Frontal cortex (tissue), 3 donors: ENCODE measurements at regions not wholly inside any gene's neighbourhood (a gene's known extent, or its start where the extent isn't known, plus 50 kb on each side); places are given as distances from the start of the nearest gene placed in this dataset.

Experiments
- DNase-seq, 2 donors: peaks; one replicate each; pipeline ENCODE4 v3.0.0; 2012; ENCODE audit warnings: low spot score in 2 of 2
- FAIRE-seq: peaks from 2 replicates; lab custom pipeline; 2012; peaks lifted over from hg19 to GRCh38; lab: Jason Lieb, UNC
- donor health status: control.
- donor health status: control.
- donor health status: control.

DNA sequence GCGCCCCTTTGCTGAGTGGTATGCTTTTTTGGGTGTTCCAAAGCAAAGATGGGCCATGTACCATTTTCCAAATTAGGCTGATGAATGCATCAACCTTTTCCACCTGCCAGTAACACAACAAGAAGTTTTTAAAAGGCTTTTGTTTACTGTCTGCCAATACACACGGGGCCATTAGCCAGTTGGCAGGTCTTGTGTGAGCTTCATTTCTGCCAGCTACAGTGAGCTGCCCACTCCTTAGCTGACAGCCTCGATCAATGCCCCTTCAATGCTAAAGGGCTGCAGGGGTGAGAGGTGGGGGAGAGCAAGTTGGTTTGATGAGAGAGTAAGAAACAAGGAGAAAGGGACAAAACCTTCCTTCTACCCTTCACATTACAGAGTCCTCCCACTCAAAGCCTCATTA, 128.7 kb downstream of the C5orf15 start:
- no peak for FAIRE-seq
- DNase-seq: no peak

DNA sequence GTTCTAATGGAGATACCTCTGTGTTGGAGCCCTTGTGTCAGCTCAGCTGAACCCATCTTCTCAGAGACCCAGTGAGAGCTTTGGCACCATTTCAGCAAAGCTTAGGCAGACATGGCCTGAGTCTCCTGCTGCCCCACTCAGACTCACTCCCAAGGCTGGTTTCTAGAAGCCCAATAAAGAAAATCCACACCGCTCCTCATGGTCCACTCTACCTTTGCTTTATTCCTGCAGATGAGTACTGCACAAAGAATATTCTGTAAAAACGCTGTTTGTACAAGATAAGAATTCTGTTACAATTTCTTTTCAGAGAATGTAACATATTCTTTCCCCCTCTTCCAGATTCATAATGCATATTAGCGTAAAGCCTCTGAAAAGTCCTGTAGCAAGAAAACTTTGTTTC, 129.3 kb downstream of the C5orf15 start:
- FAIRE-seq: no peak
- DNase-seq: no peak

DNA sequence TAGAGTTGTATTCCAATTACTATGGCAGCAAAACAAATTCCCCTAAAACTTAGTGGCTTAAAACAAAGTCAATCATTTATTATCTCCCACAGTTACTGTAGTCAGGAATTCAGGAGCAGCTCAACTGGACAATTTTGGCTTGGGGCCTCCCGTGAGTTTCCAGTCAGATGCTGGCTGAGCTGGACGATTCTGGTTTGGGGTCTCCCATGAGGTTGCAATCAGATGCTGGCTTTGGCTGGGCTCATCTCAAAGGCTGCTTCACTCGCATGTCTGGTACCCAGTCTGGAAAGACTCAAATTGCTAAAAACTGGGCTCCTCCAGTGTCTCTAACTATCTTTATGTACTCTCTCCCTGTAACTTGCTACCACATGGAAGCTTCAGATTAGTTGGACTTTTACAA, 130.1 kb downstream of the C5orf15 start:
- FAIRE-seq (no peak), DNase-seq (no peak)

DNA sequence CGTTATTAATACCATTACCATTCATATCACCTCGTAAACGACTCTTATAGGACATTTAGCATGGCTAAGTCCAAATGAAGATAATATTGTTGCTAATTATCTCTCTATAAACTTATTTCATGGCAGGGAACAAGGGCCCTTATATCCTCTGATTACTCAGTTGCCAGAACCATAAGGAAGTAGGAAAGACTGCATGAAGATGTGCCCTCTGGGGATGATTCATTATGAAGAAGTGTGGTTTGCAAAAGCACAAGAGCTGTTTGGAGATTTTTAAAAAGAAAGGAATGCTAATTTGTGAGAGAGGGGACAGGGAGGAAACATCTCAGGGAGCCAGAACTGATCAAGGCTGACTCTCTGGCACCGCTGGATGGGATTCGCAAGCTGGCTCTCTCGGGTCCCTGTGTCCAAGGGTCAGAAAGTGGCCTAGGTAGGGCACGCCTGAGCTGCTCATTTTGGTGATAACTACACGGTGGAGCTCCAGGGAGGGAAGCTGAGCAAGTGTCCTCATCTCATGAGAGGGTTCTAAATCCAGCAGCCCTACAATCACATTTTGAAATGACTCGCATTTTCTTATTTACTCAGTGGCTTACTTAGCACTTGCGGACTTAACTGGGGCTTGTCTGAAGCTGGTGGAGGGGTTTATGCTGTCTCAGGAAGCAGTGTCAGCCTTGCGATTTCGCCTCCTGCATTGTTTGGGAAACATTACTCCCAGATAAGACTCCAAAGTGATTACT, 136.8 kb downstream of the C5orf15 start:
- FAIRE-seq (no peak), DNase-seq (no peak)

DNA sequence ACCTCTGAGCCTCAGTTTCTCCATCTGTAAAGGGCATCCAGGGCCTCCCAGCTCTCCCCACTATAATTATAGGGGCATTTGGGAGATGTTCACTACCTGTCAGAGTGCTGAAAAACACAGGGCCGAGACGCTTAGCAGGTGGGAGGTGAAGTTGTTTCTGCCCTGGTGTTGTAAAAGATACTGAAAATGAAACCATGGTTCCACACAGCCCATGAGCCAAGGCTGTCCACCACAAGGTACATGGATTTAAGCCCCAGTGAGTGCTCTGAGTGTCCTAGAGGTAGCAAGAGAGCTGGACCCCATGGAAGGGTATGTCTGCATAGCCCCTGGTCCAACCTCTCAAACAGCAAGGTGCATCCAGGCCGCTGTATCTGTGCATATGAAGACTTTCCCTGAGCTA, 137.5 kb downstream of the C5orf15 start:
- FAIRE-seq (no peak), DNase-seq (no peak)

DNA sequence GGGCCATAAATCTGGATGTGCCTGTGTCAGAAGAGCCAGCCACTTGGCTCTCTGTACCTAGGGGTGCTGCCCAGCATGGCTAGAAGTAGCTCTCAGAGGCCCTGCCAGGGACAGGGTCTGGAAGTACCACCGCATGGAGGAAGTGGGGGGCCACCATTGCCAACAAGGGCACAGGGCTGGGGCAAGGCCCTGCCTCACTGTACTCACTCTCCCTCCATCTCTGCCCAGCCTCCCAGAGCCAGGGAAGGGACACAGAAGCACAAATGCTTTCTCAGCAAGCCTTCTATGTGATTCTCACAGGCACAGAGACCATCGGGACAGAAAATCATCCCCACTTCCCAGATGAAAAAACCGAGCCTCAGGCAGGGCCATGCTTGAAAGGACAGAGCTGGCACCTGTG, 138.1 kb downstream of the C5orf15 start:
- DNase-seq (no peak), FAIRE-seq (no peak)

DNA sequence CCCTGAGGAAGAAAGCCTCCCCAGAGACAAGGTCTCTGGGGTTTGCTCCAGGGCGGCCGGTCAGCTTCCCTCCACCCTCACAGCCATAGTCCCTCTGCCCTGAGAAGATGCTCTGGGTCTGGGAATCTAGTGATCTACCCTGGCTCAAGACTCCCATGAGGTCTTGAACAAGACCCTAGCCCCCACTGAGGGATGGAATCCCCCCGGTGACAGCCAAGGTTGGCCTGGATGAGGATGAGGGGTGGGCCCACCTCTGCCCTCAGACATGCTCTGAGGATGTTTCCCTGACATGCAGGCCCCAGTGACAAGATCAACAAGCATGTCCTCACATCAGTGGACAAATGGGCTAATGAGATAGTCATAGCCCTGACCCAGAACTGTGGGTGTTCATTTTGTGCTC, 138.6 kb downstream of the C5orf15 start:
- FAIRE-seq: no peak
- DNase-seq: no peak

DNA sequence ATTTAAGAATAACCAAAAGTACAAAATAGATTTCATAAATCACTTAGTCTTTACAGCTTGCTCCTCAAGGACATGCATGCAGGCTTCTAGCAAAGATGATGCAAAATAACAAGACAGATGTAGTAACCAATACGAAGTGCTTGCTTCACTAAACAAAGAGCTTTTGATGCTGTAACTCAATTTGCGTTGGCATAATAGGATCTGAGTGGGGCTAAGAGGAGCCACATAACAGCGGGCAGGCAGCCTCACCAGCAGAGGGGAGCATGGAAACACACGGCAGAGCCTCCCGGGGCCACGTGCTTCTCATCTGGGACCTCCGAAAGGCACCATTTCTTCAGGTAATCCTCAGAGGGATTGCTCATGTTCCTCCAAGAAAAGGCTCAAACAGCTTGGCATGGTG, 139.7 kb downstream of the C5orf15 start:
- no peak for DNase-seq
- no peak for FAIRE-seq

DNA sequence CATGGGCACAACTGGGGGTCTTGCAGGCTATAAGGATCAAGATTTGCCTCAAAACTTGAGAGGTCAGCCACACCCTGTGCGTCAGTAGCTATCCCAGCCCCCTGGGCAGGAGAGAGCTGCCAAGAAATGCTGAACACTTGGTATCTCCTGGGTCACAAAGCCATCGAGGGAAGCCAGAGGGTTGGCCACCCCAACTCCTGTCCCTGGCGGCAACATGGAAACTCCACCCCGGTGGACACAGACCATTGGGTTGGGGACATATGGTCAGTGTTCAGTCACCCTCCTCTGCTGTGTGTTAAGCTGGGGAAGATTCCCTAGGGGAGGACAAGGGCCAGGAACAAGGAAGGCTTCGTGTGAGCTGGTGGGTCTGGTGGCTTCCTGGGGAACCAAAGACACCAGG, 140.6 kb downstream of the C5orf15 start:
- no peak for FAIRE-seq
- no peak for DNase-seq

DNA sequence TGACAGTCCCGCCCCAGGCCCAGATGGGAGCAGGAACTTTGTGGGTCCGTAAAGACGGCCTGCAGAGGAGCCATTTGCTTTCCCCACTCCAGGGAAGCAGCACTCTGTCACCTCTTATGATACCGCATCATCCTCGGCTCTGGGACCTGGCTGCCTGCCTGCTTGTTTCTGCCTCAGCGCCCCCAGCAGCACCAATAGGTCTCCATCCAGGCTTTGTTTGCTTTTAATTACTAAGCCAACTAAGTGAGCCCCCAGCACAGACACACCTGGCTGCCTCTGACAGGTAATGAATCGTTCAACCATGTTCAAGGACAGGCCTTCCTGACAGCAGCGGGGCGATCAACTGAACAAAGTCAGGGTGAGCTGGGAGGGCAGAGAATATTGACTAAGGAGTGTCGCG, 141.4 kb downstream of the C5orf15 start:
- DNase-seq (no peak), FAIRE-seq (no peak)

DNA sequence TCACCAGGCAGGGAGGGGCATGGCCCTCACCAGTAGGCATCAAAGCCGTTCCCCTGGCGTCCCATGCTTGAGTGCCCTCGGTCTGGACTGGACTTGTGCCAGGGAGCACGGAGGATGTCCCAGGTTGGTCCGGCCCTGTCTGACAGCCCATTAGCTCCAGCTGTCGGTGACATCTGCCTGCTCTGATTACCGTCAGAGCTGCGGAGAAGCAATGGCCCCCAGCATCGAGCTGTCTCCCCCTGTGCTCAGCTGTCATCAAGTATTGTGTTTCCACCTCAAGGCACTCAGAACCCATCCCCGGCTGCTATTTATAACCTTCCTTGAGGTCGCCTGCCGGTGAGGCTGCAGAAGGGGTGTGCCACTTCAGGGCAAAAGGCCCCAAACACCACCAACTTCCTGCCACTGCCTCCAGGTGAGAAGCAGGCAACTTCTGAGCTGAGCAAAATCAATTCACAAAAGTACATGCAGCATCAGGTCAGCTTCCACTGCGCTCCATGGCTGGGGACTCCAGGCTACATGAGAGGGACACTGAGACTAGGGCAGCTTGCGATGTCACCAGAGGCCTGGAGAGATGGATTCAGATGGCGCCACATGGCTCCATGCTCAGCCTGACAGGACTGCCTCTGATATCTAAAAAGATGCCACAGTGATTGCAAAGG, 142.7 kb downstream of the C5orf15 start:
- no peak for DNase-seq
- no peak for FAIRE-seq

DNA sequence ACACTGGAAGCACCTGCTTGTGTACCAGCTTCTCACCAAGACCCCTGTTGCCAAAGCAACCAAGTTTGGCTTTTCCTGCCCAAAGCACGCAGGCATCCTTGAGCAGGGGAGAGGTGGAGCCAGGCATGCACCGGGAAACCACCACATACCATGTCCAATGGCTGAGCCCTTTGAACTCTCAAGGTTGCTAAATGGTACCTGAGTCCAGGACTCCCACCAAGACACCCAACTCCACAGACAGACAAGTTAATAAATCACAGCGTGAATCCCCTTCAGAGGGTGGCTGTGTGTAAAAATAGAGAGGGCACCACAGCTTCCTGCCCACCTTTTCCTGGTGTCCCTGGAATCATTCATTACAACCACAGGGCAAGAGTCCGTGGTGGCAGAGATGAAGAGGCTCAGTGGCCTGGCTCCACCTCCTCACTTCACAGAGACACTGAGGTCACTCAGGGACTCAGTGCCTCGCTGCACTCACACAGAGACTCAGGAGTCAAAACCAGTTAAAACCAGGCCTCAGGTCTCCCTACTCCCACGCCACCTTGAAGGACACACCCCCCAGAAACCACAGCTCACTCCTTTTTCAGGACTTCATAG, 143.7 kb downstream of the C5orf15 start:
- DNase-seq (no peak), FAIRE-seq (no peak)

DNA sequence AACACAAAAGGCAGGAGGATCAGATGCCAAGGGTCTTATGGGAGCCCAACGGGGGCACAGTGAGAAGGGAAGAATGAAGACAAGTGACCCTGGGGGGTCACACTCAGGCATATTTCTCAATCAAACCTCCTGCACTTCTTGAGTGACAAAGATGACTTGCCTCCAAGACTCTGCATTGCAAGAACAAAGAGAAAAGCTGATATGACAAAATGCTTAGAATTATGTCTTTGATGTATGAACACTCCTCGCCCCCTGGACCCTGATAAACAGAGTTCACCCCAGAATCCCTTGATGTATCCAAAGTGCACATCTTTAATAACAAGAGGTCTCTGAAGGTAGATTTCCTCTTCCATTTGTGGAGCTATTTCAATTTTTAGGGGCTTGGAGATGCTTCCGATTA, 146.5 kb downstream of the C5orf15 start:
- DNase-seq (no peak), FAIRE-seq (no peak)

DNA sequence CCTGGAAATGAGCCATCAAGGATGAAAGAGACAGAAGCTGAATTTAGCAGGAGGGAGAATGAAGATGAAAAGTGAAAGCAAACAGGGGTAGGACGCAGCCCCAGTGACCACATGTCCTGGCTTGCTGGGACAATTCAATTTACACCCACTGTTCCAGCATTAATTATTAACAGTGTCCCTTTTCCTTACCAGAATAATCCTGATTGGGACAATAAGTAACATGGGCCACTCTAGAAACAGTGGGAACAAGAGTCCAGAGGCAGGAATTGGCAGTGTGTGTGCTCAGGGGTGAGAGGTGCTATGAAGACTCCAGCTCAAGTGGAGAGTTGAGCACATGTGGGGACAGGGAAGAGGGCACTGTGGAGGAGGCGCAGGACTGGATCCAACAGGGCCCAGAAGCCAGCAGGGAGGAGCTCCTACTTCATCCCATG, 147.1 kb downstream of the C5orf15 start:
- DNase-seq (no peak), FAIRE-seq (no peak)

DNA sequence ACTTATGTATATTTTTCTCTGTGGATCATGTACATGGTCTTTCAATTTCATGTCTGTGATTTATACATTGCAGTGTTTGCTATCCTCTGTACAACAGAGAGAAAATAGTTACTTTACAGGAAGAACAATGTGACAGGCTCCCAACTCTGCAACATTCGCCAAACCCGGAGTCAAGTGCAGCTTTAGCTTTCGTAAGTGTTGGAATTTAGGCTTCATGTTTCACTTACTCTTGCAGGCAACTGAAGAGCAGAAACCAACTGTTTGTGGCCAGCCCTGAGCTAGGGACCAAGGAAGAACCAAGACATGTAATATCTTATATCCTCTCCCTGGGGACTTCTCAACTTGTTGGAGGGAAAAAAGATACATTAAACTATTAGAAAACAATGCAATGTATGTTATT, 147.9 kb downstream of the C5orf15 start:
- no peak for DNase-seq
- no peak for FAIRE-seq

DNA sequence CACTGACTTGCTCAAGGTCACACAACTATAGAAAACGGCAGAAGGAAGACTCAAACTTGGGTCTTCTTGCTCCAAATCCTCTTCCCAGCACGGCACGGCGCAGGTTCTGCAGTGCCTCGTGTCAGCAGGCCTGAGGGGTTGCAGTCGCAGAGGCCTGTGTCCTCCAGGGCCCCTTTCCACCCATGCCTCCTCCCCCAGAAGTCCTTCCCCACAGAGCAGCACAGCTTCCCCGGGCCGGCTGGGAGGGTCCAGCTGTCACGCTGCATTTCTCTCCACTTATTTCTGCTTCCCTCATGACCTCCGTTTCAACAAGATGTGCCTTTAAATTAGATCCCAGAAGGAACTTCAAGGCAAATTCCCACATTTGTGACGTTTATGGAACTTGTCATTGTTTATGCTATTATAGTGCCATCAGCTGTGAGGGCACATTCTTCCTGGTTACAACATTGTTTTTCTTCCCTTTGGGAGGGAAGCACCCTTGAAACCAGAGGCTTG, 148.4 kb downstream of the C5orf15 start:
- FAIRE-seq (no peak), DNase-seq (no peak)

DNA sequence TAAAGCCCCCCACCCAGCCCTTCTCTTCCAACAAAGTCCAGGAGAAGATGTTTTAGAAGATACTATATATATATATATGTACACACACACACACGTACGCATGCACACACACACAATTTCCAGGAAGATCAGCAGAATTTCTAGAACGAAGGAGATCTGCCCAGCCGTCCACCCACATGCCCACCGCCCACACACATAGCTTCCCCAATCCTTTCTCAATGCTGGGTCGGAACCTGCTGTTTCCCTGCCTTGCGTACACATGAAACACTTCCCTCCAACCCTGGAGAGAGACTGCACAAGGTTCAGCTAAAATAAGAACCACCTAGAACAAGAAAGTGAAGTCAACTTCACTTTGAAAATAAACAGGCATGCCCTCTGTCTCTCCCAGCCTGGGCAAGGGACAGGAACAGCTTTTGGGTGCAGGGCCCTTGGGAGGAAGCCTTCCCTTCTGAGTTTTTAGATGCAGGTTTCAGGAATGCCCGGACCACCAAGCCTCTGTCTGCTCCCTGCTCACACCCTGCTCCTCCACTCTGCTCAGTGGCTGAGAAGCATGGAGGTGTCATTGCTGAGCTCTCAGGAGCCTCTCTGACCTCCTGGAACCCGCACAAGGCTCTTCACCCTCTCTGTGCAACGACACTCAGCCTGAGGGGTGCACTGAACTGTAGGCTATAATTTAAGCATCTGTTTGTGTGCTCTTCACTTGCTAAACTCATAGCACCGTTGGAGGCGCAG, 149.4 kb downstream of the C5orf15 start:
- FAIRE-seq (no peak), DNase-seq (no peak)

DNA sequence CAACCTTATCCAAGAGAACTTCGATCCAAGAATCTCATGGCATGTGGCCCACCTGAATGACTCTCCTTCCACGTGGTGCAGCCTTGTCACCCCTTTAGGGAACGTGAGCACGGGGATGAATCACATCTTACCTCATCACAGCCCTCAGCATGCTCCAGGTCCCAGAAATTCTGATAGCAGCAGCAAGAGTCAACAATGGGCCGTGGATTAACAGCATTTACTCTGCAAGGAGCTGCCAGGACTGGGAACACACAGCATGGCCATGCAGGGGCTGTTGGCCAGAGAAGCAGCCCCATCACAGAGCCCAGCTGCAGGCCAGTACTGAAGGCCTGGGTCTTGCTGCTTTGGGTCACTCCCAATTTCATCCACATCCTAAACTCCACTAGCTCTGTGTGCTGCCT, 150.4 kb downstream of the C5orf15 start:
- FAIRE-seq: no peak
- DNase-seq: no peak

DNA sequence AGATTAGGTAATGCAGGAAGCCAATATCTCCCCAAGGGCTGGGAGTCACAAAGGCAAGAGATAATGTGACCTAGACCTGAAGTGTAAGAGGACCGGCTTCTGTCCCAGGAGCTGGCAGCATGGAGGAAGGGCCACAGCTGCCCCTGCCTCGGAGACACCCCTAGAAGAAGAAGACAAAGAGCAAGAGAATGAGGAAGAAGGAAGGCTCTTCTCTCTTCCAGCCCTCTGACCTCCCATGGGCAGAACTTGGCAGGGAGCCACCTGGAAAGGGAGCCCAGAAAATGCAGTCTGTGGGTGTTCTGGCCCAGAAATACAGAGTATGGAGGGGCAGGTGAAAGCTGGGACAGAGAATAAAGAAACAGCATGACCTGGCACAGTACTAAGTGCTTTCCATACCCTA, 151.0 kb downstream of the C5orf15 start:
- FAIRE-seq (no peak), DNase-seq (no peak)

DNA sequence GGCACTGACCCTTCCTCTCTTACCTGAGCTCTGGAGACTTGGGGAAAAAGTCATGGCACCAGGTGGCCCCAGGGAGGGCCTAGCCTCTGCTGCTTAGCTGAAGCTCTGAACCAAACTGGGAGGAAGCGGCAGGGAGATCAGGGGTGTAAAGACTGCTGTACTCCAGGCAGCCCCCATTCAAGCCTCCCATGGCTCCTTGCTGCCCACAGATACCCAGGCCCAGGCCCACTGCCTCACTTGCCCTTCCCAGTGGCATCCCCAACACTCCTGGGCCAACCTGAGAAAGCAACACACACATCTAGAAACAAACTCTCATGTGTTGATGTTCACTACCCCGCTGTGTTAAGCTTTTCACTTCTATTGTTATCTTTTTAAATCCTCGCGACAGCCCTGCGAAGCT, 151.6 kb downstream of the C5orf15 start:
- FAIRE-seq (no peak), DNase-seq (no peak)

DNA sequence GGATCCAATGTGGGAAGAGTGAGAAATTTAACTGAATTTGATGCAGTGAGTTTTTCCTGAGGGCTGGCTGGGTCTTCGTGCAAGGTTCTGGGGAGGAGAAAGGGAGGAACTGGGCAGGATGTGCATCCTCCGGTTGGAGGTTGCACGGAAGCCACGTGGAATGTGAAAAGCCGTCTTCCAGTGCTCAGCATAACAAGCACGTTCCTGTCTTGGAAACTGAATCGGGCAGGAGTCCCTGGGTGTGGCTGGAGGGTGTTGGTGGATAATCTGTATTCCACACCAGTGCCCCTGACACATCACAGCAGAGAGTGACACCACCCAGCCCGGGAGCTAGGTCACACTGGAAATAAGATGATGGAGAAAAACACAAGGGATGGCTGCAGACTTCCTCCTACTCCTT, 154.3 kb downstream of the C5orf15 start:
- FAIRE-seq (no peak), DNase-seq (no peak)
